H9 (cell line): ENCODE measurements at regions not wholly inside any gene's neighbourhood (a gene's known extent, or its start where the extent isn't known, plus 50 kb on each side); places are given as distances from the start of the nearest gene placed in this dataset.

Source experiments
- DNase-seq: peaks from one replicate; pipeline ENCODE4 v3.0.0-alpha.2; 2017
- H2AFZ ChIP-seq: one replicate; pipeline ENCODE4 v1.6.1; 2013; ENCODE audit warnings: mild to moderate bottlenecking, low read length, control low read depth, moderate library complexity
- H2AK5ac ChIP-seq: 2 replicates; pipeline ENCODE4 v1.6.1; 2013; ENCODE audit warnings: low read length, control low read depth, mixed read lengths; ENCODE audit not compliant: insufficient read length
- H2BK120ac ChIP-seq: one replicate; pipeline ENCODE4 v1.6.1; 2013; ENCODE audit warnings: low read depth, mild to moderate bottlenecking, low read length, control low read depth, inconsistent platforms; ENCODE audit not compliant: poor library complexity, severe bottlenecking
- H2BK12ac ChIP-seq: 2 replicates; pipeline ENCODE4 v1.6.1; 2013; ENCODE audit warnings: low read length, control low read depth, mixed read lengths, low read depth; ENCODE audit not compliant: insufficient read length
- H2BK15ac ChIP-seq: 2 replicates; pipeline ENCODE4 v1.6.1; 2013; ENCODE audit warnings: low read depth, low read length, control low read depth
- H2BK20ac ChIP-seq: one replicate; pipeline ENCODE4 v1.6.1; 2013; ENCODE audit warnings: low read depth, mild to moderate bottlenecking, low read length, control low read depth, inconsistent platforms; ENCODE audit not compliant: poor library complexity, severe bottlenecking
- H2BK5ac ChIP-seq: 2 replicates; pipeline ENCODE4 v1.6.1; 2013; ENCODE audit warnings: low read length, control low read depth, mixed read lengths; ENCODE audit not compliant: insufficient read length
- H3K14ac ChIP-seq: 2 replicates; pipeline ENCODE4 v1.6.1; 2013; ENCODE audit warnings: low read length, control low read depth; ENCODE audit not compliant: insufficient read depth
- H3K18ac ChIP-seq: 2 replicates; pipeline ENCODE4 v1.6.1; 2013; ENCODE audit warnings: low read depth, mild to moderate bottlenecking, mixed read lengths, low read length, control low read depth; ENCODE audit not compliant: insufficient read length
- H3K23ac ChIP-seq: 2 replicates; pipeline ENCODE4 v1.6.1; 2013; ENCODE audit warnings: low read length, control low read depth, mixed read lengths, low read depth; ENCODE audit not compliant: insufficient read length
- H3K23me2 ChIP-seq: 2 replicates; pipeline ENCODE4 v1.6.1; 2013; ENCODE audit warnings: low read depth, mild to moderate bottlenecking, mixed read lengths, low read length, control low read depth; ENCODE audit not compliant: insufficient read length, poor library complexity, severe bottlenecking
- H3K27ac ChIP-seq: 2 replicates; pipeline ENCODE4 v1.5.1; 2013; ENCODE audit warnings: low read length, control low read depth, mixed read lengths, low read depth; ENCODE audit not compliant: insufficient read length
- H3K27me3 ChIP-seq: 2 replicates; pipeline ENCODE4 v1.6.1; 2013; ENCODE audit warnings: low read length, control low read depth, inconsistent platforms; ENCODE audit not compliant: insufficient read depth
- H3K4ac ChIP-seq: 2 replicates; pipeline ENCODE4 v1.6.1; 2013; ENCODE audit warnings: low read depth, mild to moderate bottlenecking, control low read depth, inconsistent platforms, low read length, moderate library complexity
- H3K4me1 ChIP-seq: 2 replicates; pipeline ENCODE4 v1.6.1; 2013; ENCODE audit warnings: low read length, control low read depth, inconsistent platforms; ENCODE audit not compliant: insufficient read depth
- H3K4me2 ChIP-seq: 2 replicates; pipeline ENCODE4 v1.6.1; 2013; ENCODE audit warnings: low read length, control low read depth, mixed read lengths; ENCODE audit not compliant: insufficient read length, insufficient read depth
- H3K56ac ChIP-seq: 2 replicates; pipeline ENCODE4 v1.6.1; 2013; ENCODE audit warnings: low read depth, mild to moderate bottlenecking, mixed read lengths, low read length, control low read depth; ENCODE audit not compliant: insufficient read length
- H3K79me1 ChIP-seq: 2 replicates; pipeline ENCODE4 v1.6.1; 2013; ENCODE audit warnings: low read depth, mild to moderate bottlenecking, moderate library complexity, low read length, control low read depth, inconsistent platforms; ENCODE audit not compliant: insufficient read depth, poor library complexity, severe bottlenecking
- H3K79me2 ChIP-seq: 2 replicates; pipeline ENCODE4 v1.6.1; 2013; ENCODE audit warnings: low read length, control low read depth, inconsistent platforms; ENCODE audit not compliant: insufficient read depth
- H3K9ac ChIP-seq: 2 replicates; pipeline ENCODE4 v1.6.1; 2013; ENCODE audit warnings: low read length, control low read depth, mixed read lengths; ENCODE audit not compliant: insufficient read length; ENCODE audit errors: extremely low read depth
- H3K9me3 ChIP-seq: one replicate; pipeline ENCODE4 v1.6.1; 2013; ENCODE audit warnings: low read depth, low read length, inconsistent platforms; ENCODE audit not compliant: control insufficient read depth
- H3T11ph ChIP-seq: one replicate; pipeline ENCODE4 v1.6.1; 2013; ENCODE audit warnings: mild to moderate bottlenecking, low read length, control low read depth, inconsistent platforms
- H4K20me1 ChIP-seq: one replicate; pipeline ENCODE4 v1.6.1; 2013; ENCODE audit not compliant: control insufficient read depth, insufficient read length, insufficient read depth
- H4K5ac ChIP-seq: 2 replicates; pipeline ENCODE4 v1.6.1; 2013; ENCODE audit warnings: low read depth, mild to moderate bottlenecking, mixed read lengths, low read length, control low read depth; ENCODE audit not compliant: insufficient read length
- H4K8ac ChIP-seq: replicated peaks from 2 replicates; pipeline ENCODE4 v1.6.1; 2013; ENCODE audit warnings: low read length, control low read depth, mixed read lengths, low read depth; ENCODE audit not compliant: insufficient read length
- H4K91ac ChIP-seq: 2 replicates; pipeline ENCODE4 v1.6.1; 2013; ENCODE audit warnings: low read depth, mild to moderate bottlenecking, moderate library complexity, mixed read lengths, low read length, control low read depth; ENCODE audit not compliant: insufficient read length
- H3K27ac Mint-ChIP-seq, 3 experiments: 2 replicates in 2 of 3; 3 replicates in 1 of 3; pipeline ENCODE4 v1.8.0; 2020 to 2021; ENCODE audit warnings: mixed read lengths in 3 of 3, mild to moderate bottlenecking in 1 of 3, moderate library complexity in 1 of 3
- H3K27me3 Mint-ChIP-seq: 2 replicates; pipeline ENCODE4 v1.8.0; 2021; ENCODE audit warnings: low read depth, mild to moderate bottlenecking, moderate library complexity, mixed read lengths
- H3K36me3 Mint-ChIP-seq, 3 experiments: 2 replicates in 2 of 3; 3 replicates in 1 of 3; pipeline ENCODE4 v1.8.0; 2020 to 2021; ENCODE audit warnings: low read depth in 3 of 3, mixed read lengths in 3 of 3; ENCODE audit not compliant: insufficient read depth in 1 of 3
- H3K4me1 Mint-ChIP-seq, 2 experiments: 2 replicates each; pipeline ENCODE4 v1.8.0; 2020; ENCODE audit warnings: mixed read lengths in 2 of 2
- H3K4me3 Mint-ChIP-seq, 2 experiments: 2 replicates in 1 of 2; 3 replicates in 1 of 2; pipeline ENCODE4 v1.8.0; 2020 to 2021; ENCODE audit warnings: mild to moderate bottlenecking in 2 of 2, mixed read lengths in 2 of 2, moderate library complexity in 1 of 2
- H3K9me3 Mint-ChIP-seq, 2 experiments: 2 replicates in 1 of 2; 3 replicates in 1 of 2; pipeline ENCODE4 v1.8.0; 2020; ENCODE audit warnings: mild to moderate bottlenecking in 2 of 2, mixed read lengths in 2 of 2, moderate library complexity in 1 of 2
- CTCF ChIP-seq: fragments of 200-600 bp; sonication (generic); conservative IDR thresholded peaks from 3 replicates; pipeline ENCODE4 v1.8.0; 2021; ENCODE audit warnings: antibody characterized with exemption, mild to moderate bottlenecking
- WGBS: extraction: QIAGEN DNeasy Blood & Tissue Kit; methylation state at CpG from one replicate; pipeline ENCODE4 v1.1.7; 2013; ENCODE audit warnings: missing lambda C conversion rate, low lambda C conversion rate, mixed read lengths; ENCODE audit not compliant: insufficient read length; ENCODE audit errors: extremely low coverage; 5-methylcytosine and 5-hydroxymethylcytosine counted together

GRCh38 chr16:51532551-51532950 is 381.5 kb upstream of the SALL1 start:
- no peak for DNase-seq
- H3K79me2 ChIP-seq = no peaks in the 10 kb centered on the region
- no peak overlapping the region for H3K23ac ChIP-seq
- H4K91ac ChIP-seq = no peak overlapping the region
- peaks cover 0 to 8% (median 0%) of the 10 kb centered on the region in 3 experiments; a peak in 2 of 7 replicates for H3K36me3 Mint-ChIP-seq
- H2BK120ac ChIP-seq = no peak overlapping the region
- no peaks in the 10 kb centered on the region for H3K23me2 ChIP-seq
- no peak for TF ChIP-seq CTCF
- no peaks in the 10 kb centered on the region for H3K27me3 Mint-ChIP-seq
- H2BK20ac ChIP-seq = no peak overlapping the region
- no peak overlapping the region for H3K9ac ChIP-seq
- H3K4me1 ChIP-seq = no peaks in the 10 kb centered on the region
- no peaks in the 10 kb centered on the region for H3K9me3 ChIP-seq
- peaks cover 0 to 8% of the 10 kb centered on the region in 2 experiments; a peak in 3 of 4 replicates for H3K4me1 Mint-ChIP-seq
- no peak overlapping the region for H4K8ac ChIP-seq
- no peaks in the 10 kb centered on the region for H4K20me1 ChIP-seq
- no peaks in the 10 kb centered on the region for H3K27me3 ChIP-seq
- no peak overlapping the region for H2AK5ac ChIP-seq
- no peak overlapping the region for H2BK5ac ChIP-seq
- H3K27ac Mint-ChIP-seq = no peak overlapping the region
- H3K4ac ChIP-seq = no peak overlapping the region
- no peak overlapping the region for H3T11ph ChIP-seq
- WGBS = no CpG with 5 or more reads among the region's 1 CpG
- no peak overlapping the region for H3K4me3 Mint-ChIP-seq
- no peak overlapping the region for H3K18ac ChIP-seq
- no peak overlapping the region for H4K5ac ChIP-seq
- no peak overlapping the region for H2BK15ac ChIP-seq
- H3K56ac ChIP-seq = no peak overlapping the region
- no peak overlapping the region for H3K4me2 ChIP-seq
- H3K9me3 Mint-ChIP-seq = no peaks in the 10 kb centered on the region
- no peaks in the 10 kb centered on the region for H3K79me1 ChIP-seq
- H2AFZ ChIP-seq = no peak overlapping the region
- H2BK12ac ChIP-seq = no peak overlapping the region
- no peak overlapping the region for H3K14ac ChIP-seq
- H3K27ac ChIP-seq = no peak overlapping the region
